ENCODE measurements at regions not wholly inside any gene's neighbourhood (a gene's known extent, or its start where the extent isn't known, plus 50 kb on each side); places are given as distances from the start of the nearest gene placed in this dataset.

DNA sequence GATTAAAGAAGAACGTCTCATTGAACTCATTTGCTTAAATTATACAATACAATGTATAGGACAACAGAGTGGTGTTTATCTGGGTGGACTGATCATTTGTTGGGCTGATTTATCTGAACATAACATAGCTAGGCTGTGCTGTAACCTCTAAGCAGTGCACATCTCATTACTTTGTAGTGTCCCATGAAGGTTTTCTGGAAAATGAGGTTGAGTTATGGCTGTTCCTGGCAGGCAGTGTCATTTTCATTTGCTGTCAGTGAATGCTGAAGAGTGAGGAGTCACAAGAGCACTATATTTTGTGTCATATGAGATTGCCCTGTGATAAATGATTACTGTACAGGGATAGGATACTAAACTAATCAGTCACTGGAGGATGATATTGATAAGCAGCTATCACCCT is 340.2 kb downstream of the HS3ST3B1 start:
- TF ChIP-seq, protein P1, sequence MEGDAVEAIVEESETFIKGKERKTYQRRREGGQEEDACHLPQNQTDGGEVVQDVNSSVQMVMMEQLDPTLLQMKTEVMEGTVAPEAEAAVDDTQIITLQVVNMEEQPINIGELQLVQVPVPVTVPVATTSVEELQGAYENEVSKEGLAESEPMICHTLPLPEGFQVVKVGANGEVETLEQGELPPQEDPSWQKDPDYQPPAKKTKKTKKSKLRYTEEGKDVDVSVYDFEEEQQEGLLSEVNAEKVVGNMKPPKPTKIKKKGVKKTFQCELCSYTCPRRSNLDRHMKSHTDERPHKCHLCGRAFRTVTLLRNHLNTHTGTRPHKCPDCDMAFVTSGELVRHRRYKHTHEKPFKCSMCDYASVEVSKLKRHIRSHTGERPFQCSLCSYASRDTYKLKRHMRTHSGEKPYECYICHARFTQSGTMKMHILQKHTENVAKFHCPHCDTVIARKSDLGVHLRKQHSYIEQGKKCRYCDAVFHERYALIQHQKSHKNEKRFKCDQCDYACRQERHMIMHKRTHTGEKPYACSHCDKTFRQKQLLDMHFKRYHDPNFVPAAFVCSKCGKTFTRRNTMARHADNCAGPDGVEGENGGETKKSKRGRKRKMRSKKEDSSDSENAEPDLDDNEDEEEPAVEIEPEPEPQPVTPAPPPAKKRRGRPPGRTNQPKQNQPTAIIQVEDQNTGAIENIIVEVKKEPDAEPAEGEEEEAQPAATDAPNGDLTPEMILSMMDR (IDR thresholded peaks at IDR 0.05; ENCODE audit: low read depth, low read length) = no peak
- TF ChIP-seq POLR2A (IDR thresholded peaks at IDR 0.05; ENCODE audit: extremely low read depth, insufficient read length) (no peak), MYC (IDR thresholded peaks at IDR 0.05; ENCODE audit: low read depth, low read length) (no peak)

Measured in NB4 (cell line).